Amniotic epithelial cell (primary cell): ENCODE measurements at regions not wholly inside any gene's neighbourhood (a gene's known extent, or its start where the extent isn't known, plus 50 kb on each side); places are given as distances from the start of the nearest gene placed in this dataset.
"Not testable (repeated sequence)": the region's sequence is repeated elsewhere in the genome, so short reads cannot be mapped to it uniquely, and the experiment has no call there.

ENCODE experiments used
- DNase-seq: peaks from one replicate; pipeline ENCODE4 v3.0.0-alpha.2; 2010; ENCODE audit warnings: low read depth

GRCh38 chr3:73867524-73867923 lies 242.8 kb upstream of the PDZRN3 start:
- DNase-seq: no peak

GRCh38 chr3:73866846-73867245 lies 242.1 kb upstream of the PDZRN3 start:
- peak; percentile 50 for DNase-seq

GRCh38 chr3:73863546-73864079 lies 238.9 kb upstream of the PDZRN3 start:
- no peak for DNase-seq

GRCh38 chr3:73855813-73856212 lies 231.1 kb upstream of the PDZRN3 start:
- no peak for DNase-seq

- DNase-seq: peak; percentile 47
Measured at GRCh38 chr3:73848173-73848906, 223.6 kb upstream of the PDZRN3 start.

GRCh38 chr3:73846951-73847350 lies 222.2 kb upstream of the PDZRN3 start:
- no peak for DNase-seq

- no peak for DNase-seq
Measured at GRCh38 chr3:73839032-73839431, 214.3 kb upstream of the PDZRN3 start.

GRCh38 chr3:73835945-73836344 lies 211.2 kb upstream of the PDZRN3 start:
- no peak for DNase-seq

GRCh38 chr3:73832426-73832825 lies 207.7 kb upstream of the PDZRN3 start:
- peak; percentile 80 for DNase-seq

GRCh38 chr3:73828348-73828747 lies 203.6 kb upstream of the PDZRN3 start:
- DNase-seq: no peak

- DNase-seq: peak; percentile 29
Measured at GRCh38 chr3:73827725-73828211, 203.0 kb upstream of the PDZRN3 start.

GRCh38 chr3:73827204-73827603 lies 202.5 kb upstream of the PDZRN3 start:
- no peak for DNase-seq

- DNase-seq: not testable (repeated sequence)
Measured at GRCh38 chr3:73820896-73821295, 196.2 kb upstream of the PDZRN3 start.

- DNase-seq: no peak
Measured at GRCh38 chr3:73820431-73820830, 195.7 kb upstream of the PDZRN3 start.

GRCh38 chr3:73815966-73816365 lies 191.2 kb upstream of the PDZRN3 start:
- DNase-seq: no peak

- DNase-seq: no peak
Measured at GRCh38 chr3:73813692-73814292, 189.1 kb upstream of the PDZRN3 start.

GRCh38 chr3:73813291-73813690 lies 188.6 kb upstream of the PDZRN3 start:
- peak; percentile 68 for DNase-seq

GRCh38 chr3:73812054-73812453 lies 187.3 kb upstream of the PDZRN3 start:
- no peak for DNase-seq

GRCh38 chr3:73808862-73809509 lies 184.2 kb upstream of the PDZRN3 start:
- DNase-seq: peak; percentile 61

- peak; percentile 18 for DNase-seq
Measured at GRCh38 chr3:73805435-73805834, 180.7 kb upstream of the PDZRN3 start.

- no peak for DNase-seq
Measured at GRCh38 chr3:73804204-73804603, 179.5 kb upstream of the PDZRN3 start.

- no peak for DNase-seq
Measured at GRCh38 chr3:73801444-73801843, 176.7 kb upstream of the PDZRN3 start.

- no peak for DNase-seq
Measured at GRCh38 chr3:73797311-73797710, 172.6 kb upstream of the PDZRN3 start.
